SK-N-SH (cell line): ENCODE measurements at regions not wholly inside any gene's neighbourhood (a gene's known extent, or its start where the extent isn't known, plus 50 kb on each side); places are given as distances from the start of the nearest gene placed in this dataset.

Experiments used
- CTCF ChIA-PET: fragments of 300-600, 350-600 bp; formaldehyde crosslinking; extraction: SDS; loops from one replicate; lab custom pipeline; 2021; lab: Yijun Ruan, JAX
- POLR2A ChIA-PET: fragments of 350-600 bp; sonication (Branson Sonifier 250); formaldehyde crosslinking; extraction: SDS; loops from one replicate; lab custom pipeline; 2020; ENCODE audit warnings: antibody characterized with exemption, inconsistent platforms; lab: Yijun Ruan, JAX
- DNase-seq: peaks from one replicate; pipeline ENCODE4 v3.0.0; 2012
- H2AFZ ChIP-seq: fragments of 200-600 bp; sonication (generic); 2 replicates; pipeline ENCODE4 v1.8.1; 2016; ENCODE audit warnings: antibody characterized with exemption, mild to moderate bottlenecking, low read depth
- H3F3A ChIP-seq: fragments of 200-600 bp; sonication (generic); replicated peaks from 2 replicates; pipeline ENCODE3; 2016; ENCODE audit warnings: antibody characterized with exemption, mild to moderate bottlenecking; ENCODE audit not compliant: insufficient read depth
- H3K27ac ChIP-seq, 2 experiments: fragments of 200-500 bp in 1 of 2; fragments of 200-600 bp in 1 of 2; sonication (Bioruptor generic) in 1 of 2; sonication (generic), shearing (Covaris generic) in 1 of 2; 2 replicates each; pipeline versions ENCODE4 v1.5.1 to v1.6.1; 2014 to 2016; ENCODE audit warnings: low read depth in 2 of 2, inconsistent platforms in 1 of 2, low read length in 1 of 2, mild to moderate bottlenecking in 1 of 2, mixed read lengths in 1 of 2
- H3K27me3 ChIP-seq: fragments of 200-600 bp; sonication (generic), shearing (Covaris generic); 2 replicates; pipeline ENCODE4 v1.6.1; 2016; ENCODE audit warnings: mixed run types; ENCODE audit not compliant: insufficient read depth
- H3K36me3 ChIP-seq, 2 experiments: fragments of 200-500 bp in 1 of 2; fragments of 200-600 bp in 1 of 2; sonication (Bioruptor generic) in 1 of 2; sonication (generic) in 1 of 2; replicated peaks in 1 of 2; 2 replicates each; pipeline versions ENCODE3 to v1.5.1; 2014 to 2016; ENCODE audit warnings: low read length in 1 of 2, mild to moderate bottlenecking in 1 of 2; ENCODE audit not compliant: insufficient read depth in 2 of 2, control insufficient read depth in 1 of 2
- H3K4me1 ChIP-seq, 2 experiments: fragments of 200-500 bp in 1 of 2; fragments of 200-600 bp in 1 of 2; sonication (Bioruptor generic) in 1 of 2; sonication (generic), shearing (Covaris generic) in 1 of 2; 2 replicates each; pipeline versions ENCODE4 v1.5.1 to v1.6.1; 2014 to 2016; ENCODE audit warnings: low read depth in 1 of 2, low read length in 1 of 2, mixed run types in 1 of 2; ENCODE audit not compliant: insufficient read depth in 2 of 2, control insufficient read depth in 1 of 2
- H3K4me2 ChIP-seq: fragments of 200-600 bp; sonication (generic), shearing (Covaris generic); 2 replicates; pipeline ENCODE4 v1.6.1; 2017; ENCODE audit warnings: mixed run types
- H3K4me3 ChIP-seq, 2 experiments: fragments of 200-500 bp in 1 of 2; fragments of 200-600 bp in 1 of 2; sonication (Bioruptor generic) in 1 of 2; sonication (generic), shearing (Covaris generic) in 1 of 2; 2 replicates each; pipeline versions ENCODE4 v1.5.1 to v1.8.1; 2014 to 2016; ENCODE audit warnings: low read depth in 2 of 2, inconsistent platforms in 1 of 2, low read length in 1 of 2, mild to moderate bottlenecking in 1 of 2, mixed read lengths in 1 of 2, moderate library complexity in 1 of 2
- H3K79me2 ChIP-seq: fragments of 200-600 bp; sonication (generic); 2 replicates; pipeline ENCODE4 v1.8.1; 2017; ENCODE audit warnings: mild to moderate bottlenecking; ENCODE audit not compliant: insufficient read depth
- H3K9ac ChIP-seq: fragments of 200-600 bp; sonication (generic); 2 replicates; pipeline ENCODE4 v1.6.1; 2017; ENCODE audit warnings: mixed run types
- H3K9me2 ChIP-seq: fragments of 200-600 bp; sonication (generic); 2 replicates; pipeline ENCODE4 v1.6.1; 2017; ENCODE audit warnings: mixed run types
- H3K9me3 ChIP-seq: fragments of 200-600 bp; sonication (generic); 2 replicates; pipeline ENCODE4 v1.6.1; 2017; ENCODE audit warnings: mixed run types, mild to moderate bottlenecking, moderate library complexity
- H4K20me1 ChIP-seq: fragments of 200-600 bp; sonication (generic); 2 replicates; pipeline ENCODE4 v1.6.1; 2017; ENCODE audit warnings: mild to moderate bottlenecking, mixed run types; ENCODE audit not compliant: insufficient read depth
- CHD2 ChIP-seq: fragments of 150-350 bp; IDR thresholded peaks from 2 replicates; pipeline ENCODE4 v1.6.1; 2018; ENCODE audit warnings: low read length; ENCODE audit not compliant: partially characterized antibody
- EZH2phosphoT487 ChIP-seq: fragments of 200-600 bp; sonication (generic); IDR thresholded peaks from 2 replicates; pipeline ENCODE4 v1.6.1; 2017; ENCODE audit warnings: low read depth, mixed run types, mild to moderate bottlenecking, antibody characterized with exemption, moderate library complexity, borderline replicate concordance
- FOSL2 ChIP-seq: IDR thresholded peaks from 2 replicates; pipeline ENCODE4 v1.4.0; 2012; ENCODE audit warnings: low read depth, mild to moderate bottlenecking, moderate library complexity, borderline replicate concordance
- GABPA ChIP-seq: IDR thresholded peaks from 2 replicates; pipeline ENCODE4 v1.4.0; 2012; ENCODE audit warnings: low read depth, mild to moderate bottlenecking
- GATA2 ChIP-seq: sonication (generic); formaldehyde crosslinking; IDR thresholded peaks from 2 replicates; pipeline ENCODE4 v1.5.0; 2020; ENCODE audit warnings: mild to moderate bottlenecking, missing genetic modification reagents
- JUND ChIP-seq: IDR thresholded peaks from 2 replicates; pipeline ENCODE4 v1.4.0; 2012
- MEF2A ChIP-seq: IDR thresholded peaks from 2 replicates; pipeline ENCODE4 v1.4.0; 2012; ENCODE audit warnings: low read depth, borderline replicate concordance
- MXI1 ChIP-seq: IDR thresholded peaks from 2 replicates; pipeline ENCODE4 v1.6.1; 2012; ENCODE audit warnings: mild to moderate bottlenecking, low read depth, low read length, improper control_type of control experiment
- NRF1 ChIP-seq: IDR thresholded peaks from 2 replicates; pipeline ENCODE4 v1.6.1; 2012; ENCODE audit warnings: low read depth, mild to moderate bottlenecking, low read length
- RCOR1 ChIP-seq: fragments of 150-350 bp; IDR thresholded peaks from 2 replicates; pipeline ENCODE4 v1.6.1; 2017; ENCODE audit warnings: antibody characterized with exemption, low read length
- RFX5 ChIP-seq: IDR thresholded peaks from 2 replicates; pipeline ENCODE4 v1.6.1; 2012; ENCODE audit warnings: mild to moderate bottlenecking, improper control_type of control experiment, low read length
- RXRA ChIP-seq: IDR thresholded peaks from 2 replicates; pipeline ENCODE4 v1.4.0; 2012; ENCODE audit warnings: low read depth, mild to moderate bottlenecking, borderline replicate concordance
- SMC3 ChIP-seq: IDR thresholded peaks from 2 replicates; pipeline ENCODE4 v1.6.1; 2012; ENCODE audit warnings: low read depth, low read length, improper control_type of control experiment
- TAF1 ChIP-seq: IDR thresholded peaks from 2 replicates; pipeline ENCODE4 v1.6.1; 2012; ENCODE audit warnings: low read depth, mild to moderate bottlenecking, low read length, moderate library complexity, borderline replicate concordance
- TEAD4 ChIP-seq: IDR thresholded peaks from 2 replicates; pipeline ENCODE4 v1.4.0; 2012; ENCODE audit warnings: mild to moderate bottlenecking, borderline replicate concordance; ENCODE audit not compliant: insufficient read depth
- WGBS: methylation state at CpG from one replicate; pipeline ENCODE4 v1.1.6; 2017; ENCODE audit warnings: low lambda C conversion rate; 5-methylcytosine and 5-hydroxymethylcytosine counted together
- TF ChIP-seq, protein P1 (sequence below): fragments of 150-350 bp; IDR thresholded peaks from 2 replicates; pipeline ENCODE4 v1.6.1; 2017; ENCODE audit warnings: antibody characterized with exemption, low read length, low read depth, borderline replicate concordance
- TF ChIP-seq, protein P2 (sequence below): fragments of 150-350 bp; IDR thresholded peaks from 2 replicates; pipeline ENCODE4 v1.6.1; 2016; ENCODE audit warnings: mild to moderate bottlenecking, low read depth, low read length
- TF ChIP-seq, protein P3 (sequence below): IDR thresholded peaks from 2 replicates; pipeline ENCODE4 v1.4.0; 2012; ENCODE audit warnings: low read depth, borderline replicate concordance

DNA sequence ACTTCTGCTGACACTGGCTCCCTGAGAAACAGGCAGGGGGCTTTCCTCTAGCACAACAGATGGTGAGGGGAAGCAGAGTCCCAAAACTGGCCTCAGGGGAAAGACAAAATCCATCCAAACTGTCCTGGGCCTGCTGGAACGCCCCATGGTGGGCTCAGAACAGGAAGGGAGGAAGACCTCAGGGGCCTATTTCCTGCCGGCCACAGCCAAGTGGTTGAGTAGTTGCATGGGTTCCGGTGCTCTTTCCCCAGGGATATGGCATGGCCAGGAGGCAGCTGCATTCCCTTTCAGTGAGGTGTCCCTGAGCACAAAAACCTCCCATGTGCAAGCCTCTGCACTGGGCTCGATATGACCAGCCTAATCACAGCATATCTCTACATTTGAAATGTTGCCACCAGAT is 303.0 kb upstream of the IRX5 start:
- Histone ChIP-seq H3K36me3 (no peaks in the 10 kb centered on the region), H3K4me3 (no peak overlapping the region), H3K4me1 (peaks cover 0 to 5% of the 10 kb centered on the region in 2 experiments; a peak in 3 of 4 replicates), H3K27me3 (no peaks in the 10 kb centered on the region), H3K9ac (no peak overlapping the region), H4K20me1 (no peaks in the 10 kb centered on the region), H3F3A (no peaks in the 10 kb centered on the region), H3K9me3 (no peaks in the 10 kb centered on the region), H3K9me2 (no peaks in the 10 kb centered on the region), H3K79me2 (no peaks in the 10 kb centered on the region), H2AFZ (no peak overlapping the region), H3K27ac (no peak overlapping the region), H3K4me2 (no peak overlapping the region)
- DNase-seq, result no peak
- 65% methylated on average over 4 of the region's 4 CpGs for WGBS
- ChIA-PET POLR2A (no interaction called here), CTCF (no interaction called here)
- TF ChIP-seq FOSL2, result no peak
- no peak for TF ChIP-seq GABPA
- TF ChIP-seq, protein P1, sequence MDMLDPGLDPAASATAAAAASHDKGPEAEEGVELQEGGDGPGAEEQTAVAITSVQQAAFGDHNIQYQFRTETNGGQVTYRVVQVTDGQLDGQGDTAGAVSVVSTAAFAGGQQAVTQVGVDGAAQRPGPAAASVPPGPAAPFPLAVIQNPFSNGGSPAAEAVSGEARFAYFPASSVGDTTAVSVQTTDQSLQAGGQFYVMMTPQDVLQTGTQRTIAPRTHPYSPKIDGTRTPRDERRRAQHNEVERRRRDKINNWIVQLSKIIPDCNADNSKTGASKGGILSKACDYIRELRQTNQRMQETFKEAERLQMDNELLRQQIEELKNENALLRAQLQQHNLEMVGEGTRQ, result no peak
- no peak for TF ChIP-seq RFX5
- no peak for TF ChIP-seq TAF1
- TF ChIP-seq CHD2, result no peak
- TF ChIP-seq TEAD4, result no peak

DNA sequence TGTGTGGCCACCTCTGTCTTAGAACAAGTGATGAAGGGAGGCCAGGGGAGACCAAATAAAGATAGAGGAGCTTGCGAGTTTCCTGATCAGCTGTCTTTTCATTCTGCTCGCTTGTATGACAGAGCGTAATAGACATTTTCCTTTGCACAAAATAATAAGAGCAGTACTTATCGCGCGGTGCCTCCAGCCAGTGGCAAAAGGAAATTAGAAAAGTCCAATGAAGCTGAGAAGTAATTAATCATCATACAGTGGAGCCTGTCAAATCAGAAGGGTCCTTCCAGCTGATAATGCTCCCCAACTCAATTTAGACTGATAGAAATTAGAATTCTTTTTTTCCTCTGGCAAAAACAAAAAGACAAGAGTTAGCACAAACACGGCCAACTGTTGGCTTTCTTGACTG is 307.0 kb upstream of the IRX5 start:
- Histone ChIP-seq H3K36me3 (no peaks in the 10 kb centered on the region), H3K79me2 (no peaks in the 10 kb centered on the region), H2AFZ (no peak overlapping the region), H3K9me2 (no peaks in the 10 kb centered on the region), H3K27me3 (no peaks in the 10 kb centered on the region), H4K20me1 (no peaks in the 10 kb centered on the region), H3K4me3 (no peak overlapping the region)
- ChIA-PET POLR2A (no interaction called here), CTCF (no interaction called here)
- no peak for TF ChIP-seq NRF1
- TF ChIP-seq FOSL2, result no peak
- TF ChIP-seq, all 33 proteins: peak for 0
- no peaks in the 10 kb centered on the region for H3K9me3 ChIP-seq
- H3K9ac ChIP-seq, result no peak overlapping the region
- H3K4me1 ChIP-seq, result no peaks in the 10 kb centered on the region
- no peaks in the 10 kb centered on the region for H3F3A ChIP-seq
- no peak for DNase-seq
- H3K27ac ChIP-seq, result no peak overlapping the region
- no peak overlapping the region for H3K4me2 ChIP-seq
- 74% methylated on average over 7 of the region's 7 CpGs for WGBS

DNA sequence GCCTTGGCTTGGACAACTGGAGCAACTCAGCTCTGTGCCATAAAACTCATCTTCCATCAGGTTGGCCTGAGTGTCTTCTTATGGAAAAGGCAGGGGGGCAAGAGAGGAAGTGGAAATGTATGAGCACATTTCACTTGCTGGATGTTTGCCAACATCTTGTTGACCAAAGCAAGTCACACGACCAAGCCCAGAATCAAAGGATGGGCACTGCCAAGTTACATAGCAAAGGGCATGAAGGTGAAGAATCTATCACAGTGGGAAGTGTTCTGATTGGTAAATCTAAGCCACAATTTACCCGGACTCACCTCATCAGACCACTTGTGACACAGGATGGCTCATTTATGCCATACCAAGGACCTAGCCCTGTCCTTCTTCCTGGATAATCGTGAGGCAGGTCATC is 310.5 kb upstream of the IRX5 start:
- Histone ChIP-seq H3K9me2 (no peaks in the 10 kb centered on the region), H4K20me1 (no peaks in the 10 kb centered on the region), H3F3A (no peaks in the 10 kb centered on the region), H3K4me2 (no peak overlapping the region), H3K9me3 (no peaks in the 10 kb centered on the region), H3K36me3 (no peaks in the 10 kb centered on the region), H3K79me2 (no peaks in the 10 kb centered on the region), H3K4me1 (no peaks in the 10 kb centered on the region), H3K27me3 (no peaks in the 10 kb centered on the region), H3K9ac (no peak overlapping the region), H3K27ac (no peak overlapping the region), H2AFZ (no peak overlapping the region), H3K4me3 (no peak overlapping the region)
- no peak for DNase-seq
- POLR2A ChIA-PET, result no interaction called here
- CTCF ChIA-PET, result no interaction called here
- WGBS, result 28% methylated on average over 3 of the region's 3 CpGs
- TF ChIP-seq MXI1 (no peak), EZH2phosphoT487 (no peak), RCOR1 (no peak), RXRA (no peak), TEAD4 (no peak), FOSL2 (no peak), JUND (no peak), RFX5 (no peak), SMC3 (no peak), MEF2A (no peak), GATA2 (CRISPR knock-in tag) (no peak)
- TF ChIP-seq, protein P2, sequence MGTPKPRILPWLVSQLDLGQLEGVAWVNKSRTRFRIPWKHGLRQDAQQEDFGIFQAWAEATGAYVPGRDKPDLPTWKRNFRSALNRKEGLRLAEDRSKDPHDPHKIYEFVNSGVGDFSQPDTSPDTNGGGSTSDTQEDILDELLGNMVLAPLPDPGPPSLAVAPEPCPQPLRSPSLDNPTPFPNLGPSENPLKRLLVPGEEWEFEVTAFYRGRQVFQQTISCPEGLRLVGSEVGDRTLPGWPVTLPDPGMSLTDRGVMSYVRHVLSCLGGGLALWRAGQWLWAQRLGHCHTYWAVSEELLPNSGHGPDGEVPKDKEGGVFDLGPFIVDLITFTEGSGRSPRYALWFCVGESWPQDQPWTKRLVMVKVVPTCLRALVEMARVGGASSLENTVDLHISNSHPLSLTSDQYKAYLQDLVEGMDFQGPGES, result no peak
- TF ChIP-seq, protein P1, result no peak
- TF ChIP-seq, protein P3, sequence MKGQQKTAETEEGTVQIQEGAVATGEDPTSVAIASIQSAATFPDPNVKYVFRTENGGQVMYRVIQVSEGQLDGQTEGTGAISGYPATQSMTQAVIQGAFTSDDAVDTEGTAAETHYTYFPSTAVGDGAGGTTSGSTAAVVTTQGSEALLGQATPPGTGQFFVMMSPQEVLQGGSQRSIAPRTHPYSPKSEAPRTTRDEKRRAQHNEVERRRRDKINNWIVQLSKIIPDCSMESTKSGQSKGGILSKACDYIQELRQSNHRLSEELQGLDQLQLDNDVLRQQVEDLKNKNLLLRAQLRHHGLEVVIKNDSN, result no peak
